ENCODE measurements at regions not wholly inside any gene's neighbourhood (a gene's known extent, or its start where the extent isn't known, plus 50 kb on each side); places are given as distances from the start of the nearest gene placed in this dataset.
"Not testable (repeated sequence)": the region's sequence is repeated elsewhere in the genome, so short reads cannot be mapped to it uniquely, and the experiment has no call there.

DNA sequence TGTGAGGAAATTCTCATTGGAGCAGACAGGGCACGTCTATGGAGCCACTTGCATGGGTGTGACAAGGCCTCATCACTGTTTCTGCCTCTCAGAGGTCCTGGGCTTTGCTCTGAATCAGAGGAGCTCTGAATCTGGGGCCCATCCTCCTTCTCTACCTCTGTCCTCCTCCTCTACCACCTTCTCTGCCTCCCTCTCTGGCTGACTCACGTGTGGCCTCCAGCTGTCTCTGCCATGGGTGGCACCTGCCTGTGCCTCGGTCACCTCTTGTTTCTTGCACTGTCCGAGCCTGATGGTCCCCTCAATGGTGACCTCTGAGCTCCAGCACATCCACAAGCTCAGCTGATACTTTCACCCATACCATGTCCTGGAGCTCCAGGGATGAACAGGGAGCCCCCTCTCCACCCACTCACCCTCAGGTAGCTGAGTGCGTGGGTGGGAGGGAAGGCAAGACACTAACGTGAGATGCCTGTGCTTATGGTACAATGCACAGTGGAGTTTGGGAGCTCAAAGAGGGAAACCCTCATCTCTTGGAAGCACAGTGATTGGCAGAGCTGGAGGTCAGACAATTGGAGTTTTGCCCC, 116.4 kb upstream of the CRHR1 start:
- Mint-ChIP-seq H3K9me3 (no peaks in the 10 kb centered on the region), H3K36me3 (ENCODE audit: low read depth) (no peaks in the 10 kb centered on the region), H3K27ac (no peak overlapping the region), H3K27me3 (ENCODE audit: low read depth) (peaks cover 29% of the 10 kb centered on the region), H3K4me3 (no peak overlapping the region), H3K4me1 (no peaks in the 10 kb centered on the region)
- TF ChIP-seq CTCF (IDR thresholded peaks at IDR 0.05; ENCODE audit: unreplicated experiment in 3 of 3) = no peak

DNA sequence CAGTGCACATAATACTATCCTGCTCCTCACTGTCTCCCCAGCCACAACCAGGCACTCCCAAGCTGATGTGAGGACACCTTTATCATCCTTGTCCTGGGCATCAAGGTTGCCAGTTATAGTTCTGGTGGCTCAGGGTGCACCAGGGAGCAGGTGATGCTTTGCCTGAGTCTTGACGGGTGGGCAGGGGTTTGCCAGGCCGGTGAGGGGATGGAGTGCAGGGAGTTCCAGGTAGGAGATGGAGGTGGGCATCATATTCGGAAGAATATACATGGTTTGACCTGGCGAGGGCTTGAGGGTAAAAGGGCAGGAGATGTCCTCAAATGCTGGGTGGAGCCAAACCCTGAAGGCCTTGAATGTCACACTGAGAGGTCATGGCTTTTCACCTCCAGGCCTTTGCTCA, 115.8 kb upstream of the CRHR1 start:
- Mint-ChIP-seq H3K4me1 (no peaks in the 10 kb centered on the region), H3K4me3 (no peak overlapping the region), H3K9me3 (no peaks in the 10 kb centered on the region), H3K36me3 (ENCODE audit: low read depth) (no peaks in the 10 kb centered on the region), H3K27me3 (ENCODE audit: low read depth) (peaks cover 23% of the 10 kb centered on the region), H3K27ac (no peak overlapping the region)
- no peak for TF ChIP-seq CTCF (IDR thresholded peaks at IDR 0.05; ENCODE audit: unreplicated experiment in 3 of 3)

DNA sequence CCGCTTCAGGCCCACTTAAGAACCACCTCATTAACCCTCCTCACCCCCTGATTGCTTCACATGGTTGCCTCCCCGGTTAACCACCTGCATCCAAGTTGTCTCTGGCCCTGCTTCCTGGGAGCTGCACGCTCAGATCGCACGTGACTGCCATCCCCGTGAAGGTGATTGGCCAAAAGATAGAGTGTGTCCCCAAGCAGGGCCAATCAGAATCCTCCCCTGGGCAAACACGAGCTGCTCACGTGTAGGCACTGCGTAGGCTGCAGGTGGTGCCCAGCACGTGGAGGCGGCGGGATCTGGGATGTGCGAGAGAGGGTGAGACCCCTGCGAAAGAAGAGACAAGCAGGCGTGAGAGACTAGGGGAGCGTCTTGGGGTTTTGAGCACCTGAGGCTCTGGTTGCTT, 111.8 kb upstream of the CRHR1 start:
- Mint-ChIP-seq H3K27ac (no peak overlapping the region), H3K4me3 (no peak overlapping the region), H3K4me1 (no peaks in the 10 kb centered on the region), H3K9me3 (no peaks in the 10 kb centered on the region), H3K27me3 (ENCODE audit: low read depth) (peaks cover 23% of the 10 kb centered on the region), H3K36me3 (ENCODE audit: low read depth) (no peaks in the 10 kb centered on the region)
- TF ChIP-seq CTCF (IDR thresholded peaks at IDR 0.05; ENCODE audit: unreplicated experiment in 3 of 3) = no peak

DNA sequence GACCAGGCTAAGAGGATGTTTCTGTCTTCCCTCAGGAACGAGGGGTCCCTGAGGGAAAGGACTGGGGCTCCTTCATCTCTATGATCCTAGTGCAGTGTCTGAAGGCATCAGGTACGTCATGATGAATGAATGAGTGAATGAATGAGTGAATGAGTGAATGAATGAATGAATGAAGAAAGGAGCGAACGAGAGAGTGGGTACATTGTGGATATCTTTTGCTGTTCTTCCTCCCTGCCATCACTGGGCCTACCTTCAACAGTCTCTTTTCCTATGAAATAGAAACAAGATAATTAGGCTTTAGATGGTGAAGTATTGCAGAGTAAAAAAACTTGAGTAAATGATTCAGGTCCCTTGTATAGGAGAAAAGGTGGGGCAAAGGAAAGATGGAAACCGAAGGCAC, 111.3 kb upstream of the CRHR1 start:
- Mint-ChIP-seq H3K27me3 (ENCODE audit: low read depth) (peaks cover 18% of the 10 kb centered on the region), H3K9me3 (no peaks in the 10 kb centered on the region), H3K36me3 (ENCODE audit: low read depth) (no peaks in the 10 kb centered on the region), H3K4me3 (no peak overlapping the region), H3K27ac (no peak overlapping the region), H3K4me1 (no peaks in the 10 kb centered on the region)
- no peak for TF ChIP-seq CTCF (IDR thresholded peaks at IDR 0.05; ENCODE audit: unreplicated experiment in 3 of 3)

GRCh38 chr17:45673759-45674158, 110.4 kb upstream of the CRHR1 start:
- H3K27me3 Mint-ChIP-seq (ENCODE audit: low read depth) = peaks cover 14% of the 10 kb centered on the region
- H3K9me3 Mint-ChIP-seq; H3K36me3 Mint-ChIP-seq (ENCODE audit: low read depth); H3K4me1 Mint-ChIP-seq; H3K27ac Mint-ChIP-seq; H3K4me3 Mint-ChIP-seq: not testable (repeated sequence)

- Mint-ChIP-seq H3K36me3 (ENCODE audit: low read depth) (no peaks in the 10 kb centered on the region), H3K27me3 (ENCODE audit: low read depth) (peaks cover 14% of the 10 kb centered on the region), H3K27ac (no peak overlapping the region), H3K4me1 (no peaks in the 10 kb centered on the region), H3K9me3 (peaks cover 3% of the 10 kb centered on the region), H3K4me3 (no peak overlapping the region)
- TF ChIP-seq CTCF (IDR thresholded peaks at IDR 0.05; ENCODE audit: unreplicated experiment in 3 of 3) = no peak
Measured at GRCh38 chr17:45675012-45675411, 109.1 kb upstream of the CRHR1 start.
